GM19351 (cell line): ENCODE measurements at regions not wholly inside any gene's neighbourhood (a gene's known extent, or its start where the extent isn't known, plus 50 kb on each side); places are given as distances from the start of the nearest gene placed in this dataset.

Experiments
- ATAC-seq: cut with Tn5 transposase; IDR thresholded peaks from one replicate; pipeline ENCODE4 v1.9.1; 2021; ENCODE audit warnings: mild to moderate bottlenecking, moderate library complexity; ENCODE audit not compliant: unreplicated experiment

GRCh38 chr2:149954981-149955600 is 367.5 kb upstream of the MMADHC start:
- ATAC-seq = no peak

DNA sequence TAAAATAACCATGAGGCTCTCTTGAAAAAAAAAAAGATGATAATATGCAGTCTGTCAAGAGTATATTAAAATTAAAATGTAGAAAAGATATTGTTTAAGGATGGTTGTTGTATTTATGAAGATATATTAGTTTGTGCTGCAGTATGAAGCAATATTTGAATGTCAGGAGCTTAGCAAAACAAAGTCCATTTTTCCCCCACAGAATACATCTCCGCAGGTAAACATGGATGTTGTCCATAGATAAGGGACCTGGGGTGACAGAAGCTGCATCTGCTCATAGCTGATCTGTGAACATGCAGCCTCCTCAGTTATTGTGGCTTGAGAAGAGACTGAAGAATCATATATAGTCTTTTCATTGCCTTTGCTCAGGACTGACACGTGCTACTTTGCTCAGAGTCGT is 366.1 kb upstream of the MMADHC start:
- ATAC-seq = no peak

- ATAC-seq = no peak
Observed at GRCh38 chr2:149931486-149931885, 343.9 kb upstream of the MMADHC start.

DNA sequence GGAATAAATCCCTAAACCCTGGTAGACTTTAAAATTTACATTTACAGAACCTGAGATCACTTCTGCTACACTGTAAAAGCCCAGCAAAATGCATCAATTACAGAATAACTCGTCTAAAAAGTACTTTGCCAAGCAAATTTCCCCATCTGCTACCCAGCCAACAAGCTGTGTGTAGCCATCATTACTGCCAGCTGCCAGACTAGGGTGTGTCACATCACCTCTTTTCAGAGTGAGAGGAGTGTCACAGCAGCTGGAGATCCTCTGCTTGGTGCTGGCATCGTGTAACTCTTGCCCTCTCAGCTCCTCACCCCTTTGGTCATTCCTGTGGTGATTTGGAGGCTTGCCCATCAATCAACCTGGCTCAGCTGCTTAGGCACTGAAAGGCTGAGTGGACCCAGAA is 340.4 kb upstream of the MMADHC start:
- ATAC-seq = no peak

- ATAC-seq = no peak
Observed at GRCh38 chr2:149926149-149926548, 338.6 kb upstream of the MMADHC start.

DNA sequence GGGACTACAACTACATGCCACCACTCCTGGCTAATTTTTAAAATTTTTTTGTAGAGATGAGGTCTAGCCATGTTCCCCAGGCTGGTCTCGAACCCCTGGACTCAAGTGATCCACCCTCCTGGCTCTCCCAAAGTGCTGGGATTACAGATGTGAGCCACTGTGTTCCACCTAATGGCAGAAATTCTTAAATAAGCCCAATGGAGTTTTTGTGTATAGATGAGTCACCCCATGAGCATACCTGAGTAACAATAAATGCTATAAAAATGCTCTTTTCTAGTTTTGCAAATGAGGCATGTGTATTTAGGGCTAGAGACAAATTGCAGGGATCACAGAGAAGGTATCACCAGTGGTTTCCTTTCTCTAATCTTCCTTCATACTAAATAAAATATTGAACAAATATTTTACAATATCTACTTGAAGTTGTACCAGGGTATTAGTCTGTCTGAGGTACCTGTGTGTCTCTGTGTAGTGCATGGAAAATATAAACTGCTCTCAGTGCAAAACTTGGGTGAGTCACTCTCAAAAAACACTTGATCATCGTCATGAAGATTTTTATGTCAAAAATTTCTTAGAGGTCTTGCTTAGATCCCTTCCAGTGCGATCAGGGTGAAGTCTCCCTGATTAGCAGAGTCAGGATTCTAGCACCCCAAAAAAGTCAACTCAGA is 337.1 kb upstream of the MMADHC start:
- ATAC-seq = no peak

GRCh38 chr2:149924028-149924427 is 336.5 kb upstream of the MMADHC start:
- no peak for ATAC-seq

DNA sequence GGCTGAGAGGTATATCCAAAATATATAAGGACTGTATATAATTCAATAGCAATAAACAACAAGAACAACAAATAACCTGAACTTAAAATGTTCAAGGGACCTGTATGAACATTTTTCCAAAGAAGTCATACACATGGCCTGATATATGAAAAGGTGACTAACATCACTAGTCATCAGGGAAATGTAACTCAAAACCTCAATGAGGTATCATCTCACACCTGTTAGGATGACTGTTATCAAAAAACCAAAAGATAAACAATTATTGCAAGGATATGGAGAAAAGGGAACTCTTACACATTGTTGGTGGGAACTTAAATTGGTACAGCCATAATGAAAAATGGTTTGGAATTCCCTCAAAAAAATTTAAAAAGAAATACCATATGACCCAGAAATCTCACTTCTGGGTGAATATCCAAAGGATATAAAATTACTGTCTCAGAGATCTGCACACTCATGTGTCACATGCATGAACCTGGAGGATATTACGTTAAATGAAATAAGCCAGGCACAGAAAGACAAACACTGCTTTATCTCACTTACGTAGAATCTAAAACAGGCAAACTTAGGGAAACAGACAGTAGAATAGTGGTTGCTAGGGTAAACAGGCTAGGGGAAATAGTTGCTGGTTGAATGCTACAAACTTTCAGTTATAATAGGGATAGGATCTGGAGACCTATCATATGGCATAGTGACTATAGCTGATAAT is 334.5 kb upstream of the MMADHC start:
- ATAC-seq = no peak

GRCh38 chr2:149920389-149920788 is 332.8 kb upstream of the MMADHC start:
- no peak for ATAC-seq

DNA sequence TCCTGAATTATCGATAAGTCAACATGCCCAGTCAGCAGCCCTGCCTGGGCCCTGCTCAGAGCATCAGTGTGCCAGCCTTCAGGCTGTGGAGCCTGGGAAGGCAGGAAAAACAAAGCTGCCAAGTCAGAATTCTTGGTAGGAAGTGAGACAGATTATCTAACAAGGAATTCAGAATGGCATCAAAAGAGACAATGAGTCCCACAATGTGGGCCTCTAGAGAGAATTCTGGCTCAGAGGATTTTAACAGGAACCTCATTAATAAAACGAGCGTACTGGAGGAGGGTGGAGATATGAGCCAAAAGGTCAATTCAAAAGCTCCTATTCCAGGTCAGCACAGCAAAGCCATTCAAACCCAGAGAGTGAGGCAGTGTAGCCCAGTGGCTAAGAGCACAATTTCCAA is 327.6 kb upstream of the MMADHC start:
- no peak for ATAC-seq

GRCh38 chr2:149908726-149909683 is 321.4 kb upstream of the MMADHC start:
- no peak for ATAC-seq

DNA sequence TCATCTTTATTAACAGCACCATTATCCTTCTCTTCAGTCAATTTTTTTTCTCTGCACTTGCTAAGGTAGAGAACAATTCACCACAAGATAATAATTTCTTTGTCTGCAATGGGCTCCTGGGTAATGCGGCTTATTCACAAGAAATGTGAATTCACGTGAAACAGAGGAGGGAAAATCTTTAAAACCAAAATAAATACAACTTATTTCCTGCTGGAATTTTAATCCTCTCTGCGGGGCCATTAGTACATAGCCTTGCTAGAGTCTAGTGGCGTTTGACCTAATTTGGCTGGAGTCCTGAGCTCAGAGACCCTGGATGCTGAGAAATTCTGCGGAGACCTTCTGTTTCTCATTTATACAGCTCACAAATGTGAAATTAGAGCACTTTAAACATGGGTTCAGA is 319.3 kb upstream of the MMADHC start:
- ATAC-seq = no peak

GRCh38 chr2:149904352-149905175 is 317.0 kb upstream of the MMADHC start:
- ATAC-seq = no peak

DNA sequence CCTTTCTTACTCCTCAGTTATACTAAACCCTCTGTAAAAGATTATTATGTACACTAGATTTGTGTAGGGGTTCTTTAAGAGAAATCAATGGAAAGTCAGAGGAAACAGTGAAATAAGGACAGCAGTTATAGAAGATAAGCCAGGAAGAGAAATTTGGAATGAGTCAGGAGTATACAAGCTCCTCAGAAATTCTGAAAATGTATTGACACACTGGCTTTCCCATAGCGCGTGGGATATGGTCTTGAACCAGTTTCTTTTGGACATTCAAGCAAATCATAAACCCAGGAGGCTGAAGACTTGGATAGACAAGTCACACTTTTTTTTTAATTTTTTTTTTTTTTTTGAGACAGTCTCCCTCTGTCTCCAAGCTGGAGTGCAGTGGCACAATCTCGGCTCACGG is 316.1 kb upstream of the MMADHC start:
- ATAC-seq = no peak

GRCh38 chr2:149902081-149902480 is 314.5 kb upstream of the MMADHC start:
- ATAC-seq = no peak

- ATAC-seq = no peak
Observed at GRCh38 chr2:149901231-149901859, 313.8 kb upstream of the MMADHC start.

DNA sequence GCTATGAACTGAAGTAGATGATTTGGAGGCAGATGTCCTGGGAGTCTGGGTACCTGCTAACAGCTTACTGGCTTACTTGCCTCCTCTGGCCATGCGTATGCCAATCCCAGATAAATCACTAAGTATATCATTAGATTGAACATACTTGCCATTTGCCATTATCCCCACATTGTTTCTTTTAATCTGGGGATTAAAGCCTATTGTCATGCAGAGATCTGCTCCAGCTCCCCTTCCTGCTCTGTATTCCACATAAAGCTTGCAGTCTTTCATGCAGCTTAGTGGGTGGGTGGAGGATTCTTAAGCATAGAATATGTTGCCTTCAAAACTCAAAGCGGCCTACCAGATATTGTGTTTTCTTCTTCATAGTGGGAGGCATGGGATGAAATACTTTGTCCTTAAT is 311.8 kb upstream of the MMADHC start:
- ATAC-seq = no peak

DNA sequence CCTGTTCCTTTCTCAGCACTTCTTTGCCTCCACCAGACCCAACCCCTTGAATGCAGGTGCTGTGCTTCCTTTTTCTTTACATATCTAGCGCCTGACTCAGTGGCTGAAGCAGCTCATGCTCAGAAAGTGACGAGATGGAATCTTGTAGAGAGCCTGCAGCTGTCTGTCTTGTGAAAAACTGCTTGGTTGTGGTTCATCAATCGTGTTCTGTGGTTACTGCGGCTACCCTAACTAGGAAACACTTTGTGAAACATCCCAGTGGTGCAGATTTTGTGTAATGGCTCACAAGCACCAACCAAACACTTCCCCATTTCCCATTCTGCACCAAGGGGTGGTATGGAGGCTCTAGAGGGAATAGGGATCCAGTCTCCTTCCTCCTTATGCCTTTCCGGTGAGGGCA is 307.2 kb upstream of the MMADHC start:
- ATAC-seq = no peak

- ATAC-seq = no peak
Observed at GRCh38 chr2:149894226-149894625, 306.7 kb upstream of the MMADHC start.

- no peak for ATAC-seq
Observed at GRCh38 chr2:149892563-149892962, 305.0 kb upstream of the MMADHC start.
